Keratinocyte (primary cell): ENCODE measurements at regions not wholly inside any gene's neighbourhood (a gene's known extent, or its start where the extent isn't known, plus 50 kb on each side); places are given as distances from the start of the nearest gene placed in this dataset.

Experiments
- DNase-seq: peaks from one replicate; pipeline ENCODE4 v3.0.0-alpha.2; 2011; ENCODE audit warnings: low read depth, missing footprints, low spot score
- FAIRE-seq: peaks from 2 replicates; lab custom pipeline; 2011; peaks lifted over from hg19 to GRCh38; lab: Jason Lieb, UNC
- H2AFZ ChIP-seq: 2 replicates; pipeline ENCODE4 v1.6.0; 2012; ENCODE audit warnings: low read length, control low read depth, inconsistent platforms; ENCODE audit not compliant: control insufficient read depth
- H3K27ac ChIP-seq: 2 replicates; pipeline ENCODE4 v1.5.1; 2011; ENCODE audit warnings: low read length; ENCODE audit not compliant: control insufficient read depth, insufficient read depth
- H3K27me3 ChIP-seq: 3 replicates; pipeline ENCODE4 v1.6.0; 2011; ENCODE audit warnings: low read length; ENCODE audit not compliant: control insufficient read depth, insufficient read depth; ENCODE audit errors: extremely low read depth
- H3K36me3 ChIP-seq, 2 experiments: 2 replicates in 1 of 2; 3 replicates in 1 of 2; pipeline ENCODE4 v1.5.1; 2011; ENCODE audit warnings: low read length in 2 of 2, mild to moderate bottlenecking in 1 of 2; ENCODE audit not compliant: control insufficient read depth in 2 of 2, insufficient read depth in 2 of 2; ENCODE audit errors: extremely low read depth in 1 of 2
- H3K4me1 ChIP-seq: 3 replicates; pipeline ENCODE4 v1.5.1; 2011; ENCODE audit warnings: low read length; ENCODE audit not compliant: control insufficient read depth, insufficient read depth; ENCODE audit errors: extremely low read depth
- H3K4me2 ChIP-seq: 3 replicates; pipeline ENCODE4 v1.6.0; 2011; ENCODE audit warnings: low read depth, low read length; ENCODE audit not compliant: control insufficient read depth, insufficient read depth; ENCODE audit errors: extremely low read depth
- H3K4me3 ChIP-seq, 3 experiments: fragments of 200-600 bp in 1 of 3; sonication (generic) in 1 of 3; 2 replicates in 2 of 3; 3 replicates in 1 of 3; pipeline ENCODE4 v1.5.1; 2011 to 2016; ENCODE audit warnings: low read length in 3 of 3, mild to moderate bottlenecking in 3 of 3, control low read depth in 2 of 3, inconsistent platforms in 1 of 3, low read depth in 1 of 3, mixed read lengths in 1 of 3, mixed run types in 1 of 3, moderate library complexity in 1 of 3; ENCODE audit not compliant: control insufficient read depth in 2 of 3, insufficient read depth in 2 of 3; ENCODE audit errors: extremely low read depth in 1 of 3
- H3K79me2 ChIP-seq: 2 replicates; pipeline ENCODE4 v1.6.0; 2012; ENCODE audit warnings: low read length; ENCODE audit not compliant: control insufficient read depth, insufficient read depth
- H3K9ac ChIP-seq: 3 replicates; pipeline ENCODE4 v1.6.0; 2011; ENCODE audit warnings: low read length; ENCODE audit not compliant: control insufficient read depth, insufficient read depth; ENCODE audit errors: extremely low read depth
- H3K9me1 ChIP-seq: 3 replicates; pipeline ENCODE4 v1.6.0; 2011; ENCODE audit warnings: low read length; ENCODE audit not compliant: control insufficient read depth, insufficient read depth; ENCODE audit errors: extremely low read depth
- H3K9me3 ChIP-seq: 2 replicates; pipeline ENCODE4 v1.5.1; 2012; ENCODE audit warnings: low read depth, low read length; ENCODE audit not compliant: control insufficient read depth
- H4K20me1 ChIP-seq: 3 replicates; pipeline ENCODE4 v1.6.0; 2011; ENCODE audit warnings: low read length; ENCODE audit not compliant: control insufficient read depth, insufficient read depth; ENCODE audit errors: extremely low read depth
- EZH2 ChIP-seq: IDR thresholded peaks from one replicate; pipeline ENCODE4 v1.6.1; 2012; ENCODE audit warnings: inconsistent platforms, mild to moderate bottlenecking, low read length, moderate library complexity
- dilution Hi-C: fragments of 300-500 bp; cut with MboI; formaldehyde crosslinking; loops from one replicate; pipeline ENCODE4 v1.7.0; 2020; ENCODE audit warnings: low sequenced_read_pairs; ENCODE audit not compliant: extremely low pct_ligation_motif_present
- TF ChIP-seq, protein P1 (sequence below), 3 experiments: IDR thresholded peaks in 1 of 3; conservative IDR thresholded peaks in 1 of 3; optimal IDR thresholded peaks in 1 of 3; 2 replicates in 2 of 3; 3 replicates in 1 of 3; pipeline versions ENCODE3 to v1.5.1; 2011; ENCODE audit warnings: low read length in 3 of 3, mild to moderate bottlenecking in 3 of 3, moderate library complexity in 2 of 3, control low read depth in 1 of 3, inconsistent platforms in 1 of 3; ENCODE audit not compliant: insufficient read depth in 2 of 3; ENCODE audit errors: extremely low read depth in 1 of 3

DNA sequence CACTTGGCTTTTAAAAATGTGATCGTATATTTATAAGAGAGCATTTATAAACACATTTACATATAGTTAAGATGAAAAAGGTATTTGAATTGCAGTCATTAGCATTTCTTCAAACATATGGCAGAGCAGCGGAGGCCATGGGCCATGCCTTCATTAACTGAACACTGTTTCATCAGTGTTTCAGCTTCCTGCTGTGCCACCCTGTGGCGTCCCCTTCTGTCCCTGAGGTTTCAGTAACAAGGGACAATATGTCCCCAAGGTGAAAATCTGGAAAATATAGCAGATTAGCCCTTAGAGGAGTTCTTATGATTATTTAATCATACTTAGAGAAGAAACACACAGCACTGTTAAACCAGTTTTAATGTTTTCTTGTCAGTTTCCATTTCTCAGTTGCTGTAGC, 577.8 kb downstream of the ETV1 start:
- FAIRE-seq: no peak
- no peak overlapping the region for H3K4me3 ChIP-seq
- DNase-seq: no peak
- no peaks in the 10 kb centered on the region for H3K27me3 ChIP-seq
- H3K4me1 ChIP-seq: no peaks in the 10 kb centered on the region
- no peak overlapping the region for H3K27ac ChIP-seq
- no peaks in the 10 kb centered on the region for H3K79me2 ChIP-seq
- TF ChIP-seq EZH2: no peak
- TF ChIP-seq, protein P1, sequence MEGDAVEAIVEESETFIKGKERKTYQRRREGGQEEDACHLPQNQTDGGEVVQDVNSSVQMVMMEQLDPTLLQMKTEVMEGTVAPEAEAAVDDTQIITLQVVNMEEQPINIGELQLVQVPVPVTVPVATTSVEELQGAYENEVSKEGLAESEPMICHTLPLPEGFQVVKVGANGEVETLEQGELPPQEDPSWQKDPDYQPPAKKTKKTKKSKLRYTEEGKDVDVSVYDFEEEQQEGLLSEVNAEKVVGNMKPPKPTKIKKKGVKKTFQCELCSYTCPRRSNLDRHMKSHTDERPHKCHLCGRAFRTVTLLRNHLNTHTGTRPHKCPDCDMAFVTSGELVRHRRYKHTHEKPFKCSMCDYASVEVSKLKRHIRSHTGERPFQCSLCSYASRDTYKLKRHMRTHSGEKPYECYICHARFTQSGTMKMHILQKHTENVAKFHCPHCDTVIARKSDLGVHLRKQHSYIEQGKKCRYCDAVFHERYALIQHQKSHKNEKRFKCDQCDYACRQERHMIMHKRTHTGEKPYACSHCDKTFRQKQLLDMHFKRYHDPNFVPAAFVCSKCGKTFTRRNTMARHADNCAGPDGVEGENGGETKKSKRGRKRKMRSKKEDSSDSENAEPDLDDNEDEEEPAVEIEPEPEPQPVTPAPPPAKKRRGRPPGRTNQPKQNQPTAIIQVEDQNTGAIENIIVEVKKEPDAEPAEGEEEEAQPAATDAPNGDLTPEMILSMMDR (optimal IDR thresholded peaks at IDR 0.05 in 1 of 3, IDR thresholded peaks at IDR 0.05 in 1 of 3, conservative IDR thresholded peaks at IDR 0.05 in 1 of 3; ENCODE audit: extremely low read depth in 1 of 3, insufficient read depth in 2 of 3, low read length in 3 of 3): no peak
- no peaks in the 10 kb centered on the region for H3K36me3 ChIP-seq
- no peak overlapping the region for H3K9ac ChIP-seq
- dilution Hi-C loops: no loop called here
- H3K9me1 ChIP-seq: no peaks in the 10 kb centered on the region
- no peaks in the 10 kb centered on the region for H4K20me1 ChIP-seq
- H2AFZ ChIP-seq: no peak overlapping the region
- H3K4me2 ChIP-seq: no peak overlapping the region
- no peaks in the 10 kb centered on the region for H3K9me3 ChIP-seq

GRCh38 chr7:13414181-13414580, 575.3 kb downstream of the ETV1 start:
- no peak overlapping the region for H3K9ac ChIP-seq
- H3K9me1 ChIP-seq: no peaks in the 10 kb centered on the region
- TF ChIP-seq, protein P1 (optimal IDR thresholded peaks at IDR 0.05 in 1 of 3, IDR thresholded peaks at IDR 0.05 in 1 of 3, conservative IDR thresholded peaks at IDR 0.05 in 1 of 3; ENCODE audit: extremely low read depth in 1 of 3, insufficient read depth in 2 of 3, low read length in 3 of 3): no peak
- TF ChIP-seq EZH2: no peak
- H3K9me3 ChIP-seq: no peaks in the 10 kb centered on the region
- H2AFZ ChIP-seq: no peak overlapping the region
- no peak overlapping the region for H3K4me3 ChIP-seq
- no peaks in the 10 kb centered on the region for H3K27me3 ChIP-seq
- DNase-seq (no peak), FAIRE-seq (no peak)
- H3K27ac ChIP-seq: no peak overlapping the region
- H4K20me1 ChIP-seq: no peaks in the 10 kb centered on the region
- H3K4me2 ChIP-seq: no peak overlapping the region
- no peaks in the 10 kb centered on the region for H3K4me1 ChIP-seq
- dilution Hi-C loops: no loop called here
- no peaks in the 10 kb centered on the region for H3K36me3 ChIP-seq
- H3K79me2 ChIP-seq: no peaks in the 10 kb centered on the region
